ENCODE measurements at regions not wholly inside any gene's neighbourhood (a gene's known extent, or its start where the extent isn't known, plus 50 kb on each side); places are given as distances from the start of the nearest gene placed in this dataset.
A peak's percentile ranks its signal among the peaks of the same experiment; 100 is the strongest.

DNA sequence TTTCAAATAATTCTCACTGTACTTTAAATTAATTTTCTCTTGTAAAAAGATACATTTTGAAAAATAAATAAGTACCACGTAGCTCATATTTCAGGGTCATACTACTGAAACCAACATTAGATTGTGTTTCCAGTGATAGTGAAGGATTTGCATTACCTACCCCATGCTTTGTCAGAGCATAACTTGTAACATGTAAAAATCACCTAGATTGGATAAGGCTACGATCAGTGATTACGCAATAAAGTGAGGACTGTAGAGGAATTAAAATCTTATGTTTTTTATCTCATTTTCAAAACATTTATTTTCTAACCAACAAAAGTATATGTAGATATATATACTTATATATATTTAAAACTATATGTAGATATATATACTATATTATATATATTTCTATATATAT, 89.4 kb upstream of the VRK2 start:
- DNase-seq (ENCODE audit: low read depth): no peak
- H3K4me3 ChIP-seq (ENCODE audit: low read depth, low read length): no peak overlapping the region
- TF ChIP-seq MYC (IDR thresholded peaks at IDR 0.05; ENCODE audit: low read depth, low read length) (no peak), POLR2A (IDR thresholded peaks at IDR 0.05; ENCODE audit: extremely low read depth, insufficient read length) (no peak)
- TF ChIP-seq, protein P1, sequence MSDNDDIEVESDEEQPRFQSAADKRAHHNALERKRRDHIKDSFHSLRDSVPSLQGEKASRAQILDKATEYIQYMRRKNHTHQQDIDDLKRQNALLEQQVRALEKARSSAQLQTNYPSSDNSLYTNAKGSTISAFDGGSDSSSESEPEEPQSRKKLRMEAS (IDR thresholded peaks at IDR 0.05; ENCODE audit: low read depth, low read length): no peak
- TF ChIP-seq, protein P2, sequence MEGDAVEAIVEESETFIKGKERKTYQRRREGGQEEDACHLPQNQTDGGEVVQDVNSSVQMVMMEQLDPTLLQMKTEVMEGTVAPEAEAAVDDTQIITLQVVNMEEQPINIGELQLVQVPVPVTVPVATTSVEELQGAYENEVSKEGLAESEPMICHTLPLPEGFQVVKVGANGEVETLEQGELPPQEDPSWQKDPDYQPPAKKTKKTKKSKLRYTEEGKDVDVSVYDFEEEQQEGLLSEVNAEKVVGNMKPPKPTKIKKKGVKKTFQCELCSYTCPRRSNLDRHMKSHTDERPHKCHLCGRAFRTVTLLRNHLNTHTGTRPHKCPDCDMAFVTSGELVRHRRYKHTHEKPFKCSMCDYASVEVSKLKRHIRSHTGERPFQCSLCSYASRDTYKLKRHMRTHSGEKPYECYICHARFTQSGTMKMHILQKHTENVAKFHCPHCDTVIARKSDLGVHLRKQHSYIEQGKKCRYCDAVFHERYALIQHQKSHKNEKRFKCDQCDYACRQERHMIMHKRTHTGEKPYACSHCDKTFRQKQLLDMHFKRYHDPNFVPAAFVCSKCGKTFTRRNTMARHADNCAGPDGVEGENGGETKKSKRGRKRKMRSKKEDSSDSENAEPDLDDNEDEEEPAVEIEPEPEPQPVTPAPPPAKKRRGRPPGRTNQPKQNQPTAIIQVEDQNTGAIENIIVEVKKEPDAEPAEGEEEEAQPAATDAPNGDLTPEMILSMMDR (IDR thresholded peaks at IDR 0.05; ENCODE audit: low read depth, low read length): no peak

DNA sequence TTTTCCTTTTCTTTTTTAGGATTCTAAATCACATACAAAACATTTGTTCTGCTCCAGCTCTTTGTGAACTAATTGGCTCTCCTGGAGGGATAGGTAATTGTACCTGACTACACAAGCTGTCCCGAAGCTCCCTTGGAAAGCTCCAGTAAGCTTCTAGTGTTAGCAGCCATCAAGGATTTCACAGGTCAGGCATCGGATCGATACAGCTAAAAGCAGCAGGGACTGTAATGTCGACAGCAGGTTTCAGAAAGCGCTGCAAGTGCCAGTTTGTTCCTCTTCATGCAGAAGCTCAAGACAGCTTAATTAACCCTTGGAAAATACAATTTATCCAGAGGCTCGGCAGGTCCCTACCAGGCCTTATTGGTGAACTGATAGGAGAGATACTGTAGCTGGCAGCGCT, 87.2 kb upstream of the VRK2 start:
- no peak overlapping the region for H3K4me3 ChIP-seq (ENCODE audit: low read depth, low read length)
- no peak for DNase-seq (ENCODE audit: low read depth)
- TF ChIP-seq, protein P2 (IDR thresholded peaks at IDR 0.05; ENCODE audit: low read depth, low read length): no peak
- no peak for TF ChIP-seq POLR2A (IDR thresholded peaks at IDR 0.05; ENCODE audit: extremely low read depth, insufficient read length)
- TF ChIP-seq, protein P1 (IDR thresholded peaks at IDR 0.05; ENCODE audit: low read depth, low read length): no peak

DNA sequence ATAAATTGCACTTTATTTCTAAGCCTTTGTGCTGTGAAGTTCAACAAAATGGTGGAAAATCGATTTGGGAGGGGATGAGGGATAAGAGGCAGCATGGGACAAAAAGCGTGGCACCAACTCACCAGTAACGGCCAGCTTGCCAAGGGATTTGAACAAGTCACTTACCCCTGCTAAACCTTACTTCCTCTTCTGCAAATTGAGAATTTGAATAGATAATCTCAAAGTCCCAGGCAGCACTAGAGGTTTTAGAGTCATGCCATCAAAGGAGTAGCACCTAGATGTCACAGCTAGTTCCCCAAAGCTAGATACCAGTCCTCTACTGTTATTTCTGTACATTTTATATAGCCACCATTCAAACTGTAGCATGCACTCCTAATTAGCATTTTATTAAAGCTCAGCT, 83.7 kb upstream of the VRK2 start:
- TF ChIP-seq MYC (IDR thresholded peaks at IDR 0.05; ENCODE audit: low read depth, low read length): no peak
- TF ChIP-seq, protein P2 (IDR thresholded peaks at IDR 0.05; ENCODE audit: low read depth, low read length): no peak
- TF ChIP-seq, protein P1 (IDR thresholded peaks at IDR 0.05; ENCODE audit: low read depth, low read length): no peak
- no peak for TF ChIP-seq POLR2A (IDR thresholded peaks at IDR 0.05; ENCODE audit: extremely low read depth, insufficient read length)
- no peak overlapping the region for H3K4me3 ChIP-seq (ENCODE audit: low read depth, low read length)
- peak; percentile 6 for DNase-seq (ENCODE audit: low read depth)

DNA sequence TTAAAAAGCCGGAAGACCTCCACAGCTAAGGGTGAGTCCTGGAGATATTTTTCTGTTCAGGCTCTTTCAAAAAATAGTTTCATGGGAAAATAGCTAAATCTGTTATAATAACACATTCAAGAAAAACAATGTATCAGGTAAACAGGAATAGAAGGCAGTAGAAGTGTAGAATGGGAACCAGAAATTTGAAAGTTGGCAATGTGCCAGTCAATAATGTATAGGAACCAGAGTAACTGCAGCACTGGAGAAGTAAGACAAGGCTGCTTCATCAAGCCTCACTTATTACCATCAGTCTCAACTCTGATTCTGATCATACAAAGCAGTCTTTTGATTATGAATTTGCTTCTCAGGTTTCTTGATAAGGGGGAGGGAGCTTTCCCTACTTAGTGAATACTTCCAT, 81.4 kb upstream of the VRK2 start:
- DNase-seq (ENCODE audit: low read depth): no peak
- no peak overlapping the region for H3K4me3 ChIP-seq (ENCODE audit: low read depth, low read length)
- TF ChIP-seq, protein P1 (IDR thresholded peaks at IDR 0.05; ENCODE audit: low read depth, low read length): no peak
- TF ChIP-seq, protein P2 (IDR thresholded peaks at IDR 0.05; ENCODE audit: low read depth, low read length): no peak
- no peak for TF ChIP-seq POLR2A (IDR thresholded peaks at IDR 0.05; ENCODE audit: extremely low read depth, insufficient read length)
- TF ChIP-seq MYC (IDR thresholded peaks at IDR 0.05; ENCODE audit: low read depth, low read length): no peak

DNA sequence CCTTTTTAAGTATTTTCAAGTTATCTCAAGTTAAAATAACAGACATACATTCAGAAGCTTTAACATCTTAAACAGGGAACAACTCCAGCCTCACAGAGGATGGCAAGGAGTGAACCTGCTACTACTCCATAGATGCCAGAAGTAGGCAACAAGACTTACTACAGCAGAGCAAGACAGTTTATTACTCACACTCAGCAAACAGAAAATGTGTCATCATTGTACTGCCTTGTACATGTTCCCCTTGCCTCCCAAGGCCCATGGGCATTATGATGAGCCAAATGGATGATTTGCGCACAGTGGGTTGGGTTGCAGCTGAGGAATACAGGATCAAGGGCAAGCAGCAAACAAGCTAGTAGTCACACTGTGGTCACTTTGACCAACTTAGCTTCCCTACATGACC, 80.6 kb upstream of the VRK2 start:
- TF ChIP-seq, protein P1 (IDR thresholded peaks at IDR 0.05; ENCODE audit: low read depth, low read length): no peak
- TF ChIP-seq MYC (IDR thresholded peaks at IDR 0.05; ENCODE audit: low read depth, low read length) (no peak), POLR2A (IDR thresholded peaks at IDR 0.05; ENCODE audit: extremely low read depth, insufficient read length) (no peak)
- TF ChIP-seq, protein P2 (IDR thresholded peaks at IDR 0.05; ENCODE audit: low read depth, low read length): no peak
- DNase-seq (ENCODE audit: low read depth): no peak
- no peak overlapping the region for H3K4me3 ChIP-seq (ENCODE audit: low read depth, low read length)

Data from NB4 (cell line).